ENCODE measurements at regions not wholly inside any gene's neighbourhood (a gene's known extent, or its start where the extent isn't known, plus 50 kb on each side); places are given as distances from the start of the nearest gene placed in this dataset.

DNA sequence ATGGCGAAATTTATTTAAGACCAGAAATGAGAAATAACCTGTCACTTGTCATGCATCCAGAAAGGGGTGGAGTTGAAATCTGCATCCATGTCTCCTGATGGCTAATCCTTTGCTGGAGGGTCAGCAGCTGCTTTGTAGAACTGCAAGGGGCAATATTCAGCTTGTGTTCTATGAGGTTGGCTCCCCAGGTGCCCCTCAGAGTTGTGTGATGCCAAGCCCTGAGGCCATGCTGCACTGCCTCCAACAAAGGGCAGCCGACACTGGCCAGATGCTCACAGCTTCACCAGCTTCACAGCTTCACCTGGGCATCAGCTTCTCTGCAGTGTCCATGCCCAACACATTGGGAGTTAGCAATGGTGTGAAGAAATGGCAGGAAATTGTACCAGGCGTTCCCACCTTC is 64.0 kb upstream of the TMEM72 start:
- Histone ChIP-seq H3K36me3 (replicated peaks in 1 of 2; ENCODE audit: control insufficient read depth in 1 of 2, insufficient read depth in 2 of 2, low read length in 2 of 2) (no peaks in the 10 kb centered on the region), H2AFZ (ENCODE audit: insufficient read depth, low read depth, low read length, poor library complexity, severe bottlenecking) (no peak overlapping the region), H3K9ac (ENCODE audit: insufficient read depth, low read length, poor library complexity, severe bottlenecking) (no peak overlapping the region), H3K27ac (ENCODE audit: low read depth in 1 of 2, low read length in 2 of 2) (no peak overlapping the region), H4K20me1 (ENCODE audit: insufficient read depth, low read length) (no peaks in the 10 kb centered on the region), H3K27me3 (ENCODE audit: control insufficient read depth in 2 of 2, insufficient read depth in 2 of 2, low read length in 2 of 2) (no peaks in the 10 kb centered on the region), H3K79me2 (ENCODE audit: insufficient read depth, low read length) (no peaks in the 10 kb centered on the region), H3K4me1 (ENCODE audit: control insufficient read depth in 1 of 2, insufficient read depth in 2 of 2, low read length in 2 of 2) (no peaks in the 10 kb centered on the region), H3K4me2 (replicated peaks; ENCODE audit: extremely low read depth, low read length, poor library complexity, severe bottlenecking) (no peak overlapping the region), H3K4me3 (replicated peaks in 1 of 3; ENCODE audit: low read depth in 2 of 3, low read length in 3 of 3) (no peak overlapping the region), H3K9me3 (replicated peaks in 1 of 2; ENCODE audit: control insufficient read depth in 1 of 2, insufficient read depth in 1 of 2, low read length in 2 of 2) (no peaks in the 10 kb centered on the region)
- no peaks in the 10 kb centered on the region for H3K4me1 Mint-ChIP-seq
- H3K27ac Mint-ChIP-seq: no peak overlapping the region
- intact Hi-C loops (cut with micrococcal nuclease): no loop called here
- H3K9me3 Mint-ChIP-seq: peaks cover 0 to 3% (median 2%) of the 10 kb centered on the region in 7 donors
- TF ChIP-seq, protein P1, sequence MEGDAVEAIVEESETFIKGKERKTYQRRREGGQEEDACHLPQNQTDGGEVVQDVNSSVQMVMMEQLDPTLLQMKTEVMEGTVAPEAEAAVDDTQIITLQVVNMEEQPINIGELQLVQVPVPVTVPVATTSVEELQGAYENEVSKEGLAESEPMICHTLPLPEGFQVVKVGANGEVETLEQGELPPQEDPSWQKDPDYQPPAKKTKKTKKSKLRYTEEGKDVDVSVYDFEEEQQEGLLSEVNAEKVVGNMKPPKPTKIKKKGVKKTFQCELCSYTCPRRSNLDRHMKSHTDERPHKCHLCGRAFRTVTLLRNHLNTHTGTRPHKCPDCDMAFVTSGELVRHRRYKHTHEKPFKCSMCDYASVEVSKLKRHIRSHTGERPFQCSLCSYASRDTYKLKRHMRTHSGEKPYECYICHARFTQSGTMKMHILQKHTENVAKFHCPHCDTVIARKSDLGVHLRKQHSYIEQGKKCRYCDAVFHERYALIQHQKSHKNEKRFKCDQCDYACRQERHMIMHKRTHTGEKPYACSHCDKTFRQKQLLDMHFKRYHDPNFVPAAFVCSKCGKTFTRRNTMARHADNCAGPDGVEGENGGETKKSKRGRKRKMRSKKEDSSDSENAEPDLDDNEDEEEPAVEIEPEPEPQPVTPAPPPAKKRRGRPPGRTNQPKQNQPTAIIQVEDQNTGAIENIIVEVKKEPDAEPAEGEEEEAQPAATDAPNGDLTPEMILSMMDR (IDR thresholded peaks at IDR 0.05): no peak
- peaks cover 1 to 9% (median 3%) of the 10 kb centered on the region in 3 donors for H3K27me3 Mint-ChIP-seq (ENCODE audit: low read depth in 3 of 3)
- H3K36me3 Mint-ChIP-seq: no peaks in the 10 kb centered on the region
- no peak for DNase-seq
- WGBS (ENCODE audit: insufficient coverage): 100% methylated on average over 2 of the region's 3 CpGs
- H3K4me3 Mint-ChIP-seq: no peak overlapping the region

DNA sequence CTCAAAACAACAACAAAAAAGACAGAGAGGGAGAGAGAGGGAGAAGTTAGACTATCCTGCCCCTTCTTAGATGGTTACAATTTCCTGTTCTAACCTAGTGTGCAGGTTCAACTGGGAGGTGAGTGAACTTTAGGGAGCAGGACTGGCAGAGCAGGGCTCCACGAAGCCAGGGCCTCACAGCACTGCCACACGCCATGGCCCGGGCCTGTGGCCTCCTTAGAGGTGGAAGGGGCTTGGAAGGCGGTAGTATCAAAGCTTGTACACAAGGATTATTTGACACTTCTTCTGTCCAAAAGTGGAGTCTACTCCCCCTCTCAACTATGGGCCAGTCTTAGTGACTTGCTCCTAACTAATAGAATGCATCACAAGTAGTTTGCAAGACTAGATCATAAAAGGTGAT is 62.9 kb upstream of the TMEM72 start:
- Histone ChIP-seq H4K20me1 (ENCODE audit: insufficient read depth, low read length) (no peaks in the 10 kb centered on the region), H3K27ac (ENCODE audit: low read depth in 1 of 2, low read length in 2 of 2) (no peak overlapping the region), H3K9me3 (replicated peaks in 1 of 2; ENCODE audit: control insufficient read depth in 1 of 2, insufficient read depth in 1 of 2, low read length in 2 of 2) (no peaks in the 10 kb centered on the region), H3K9ac (ENCODE audit: insufficient read depth, low read length, poor library complexity, severe bottlenecking) (no peak overlapping the region), H3K4me1 (ENCODE audit: control insufficient read depth in 1 of 2, insufficient read depth in 2 of 2, low read length in 2 of 2) (no peaks in the 10 kb centered on the region), H3K79me2 (ENCODE audit: insufficient read depth, low read length) (no peaks in the 10 kb centered on the region), H3K36me3 (replicated peaks in 1 of 2; ENCODE audit: control insufficient read depth in 1 of 2, insufficient read depth in 2 of 2, low read length in 2 of 2) (no peaks in the 10 kb centered on the region), H3K27me3 (ENCODE audit: control insufficient read depth in 2 of 2, insufficient read depth in 2 of 2, low read length in 2 of 2) (no peaks in the 10 kb centered on the region), H2AFZ (ENCODE audit: insufficient read depth, low read depth, low read length, poor library complexity, severe bottlenecking) (no peak overlapping the region), H3K4me3 (replicated peaks in 1 of 3; ENCODE audit: low read depth in 2 of 3, low read length in 3 of 3) (no peak overlapping the region), H3K4me2 (replicated peaks; ENCODE audit: extremely low read depth, low read length, poor library complexity, severe bottlenecking) (no peak overlapping the region)
- intact Hi-C loops (cut with micrococcal nuclease): no loop called here
- H3K9me3 Mint-ChIP-seq: peaks cover 0 to 3% (median 2%) of the 10 kb centered on the region in 7 donors
- no peak for DNase-seq
- no peak overlapping the region for H3K4me3 Mint-ChIP-seq
- 96% methylated on average over 3 of the region's 4 CpGs for WGBS (ENCODE audit: insufficient coverage)
- H3K27ac Mint-ChIP-seq: no peak overlapping the region
- no peaks in the 10 kb centered on the region for H3K4me1 Mint-ChIP-seq
- peaks cover 1 to 9% (median 3%) of the 10 kb centered on the region in 3 donors for H3K27me3 Mint-ChIP-seq (ENCODE audit: low read depth in 3 of 3)
- H3K36me3 Mint-ChIP-seq: no peaks in the 10 kb centered on the region
- TF ChIP-seq, protein P1 (IDR thresholded peaks at IDR 0.05): no peak

Measured in CD14-positive monocyte (primary cell).